Lung (tissue), 11 donors: ENCODE measurements at regions not wholly inside any gene's neighbourhood (a gene's known extent, or its start where the extent isn't known, plus 50 kb on each side); places are given as distances from the start of the nearest gene placed in this dataset.

Experiments
- ATAC-seq: fragments of 200-7000 bp; cut with Tn5 transposase; one replicate; pipeline ENCODE4 v1.9.1; 2020; ENCODE audit warnings: moderate number of reproducible peaks; ENCODE audit not compliant: insufficient read depth, low FRiP score
- DNase-seq, 3 donors: peaks; one replicate each; pipeline ENCODE4 v3.0.0-alpha.2; 2013 to 2017
- H3K27ac ChIP-seq, 2 donors: one replicate each; pipeline ENCODE4 v1.5.1; 2013; ENCODE audit warnings: mild to moderate bottlenecking in 2 of 2, moderate library complexity in 2 of 2, control low read depth in 1 of 2, inconsistent platforms in 1 of 2, low read depth in 1 of 2, low read length in 1 of 2
- H3K27me3 ChIP-seq, 3 donors: one replicate each; pipeline ENCODE4 v1.5.1; 2013; ENCODE audit warnings: low read length in 2 of 3; ENCODE audit not compliant: control insufficient read depth in 3 of 3, insufficient read depth in 3 of 3
- H3K36me3 ChIP-seq, 4 donors: one replicate each; pipeline ENCODE4 v1.5.1; 2013; ENCODE audit warnings: low read length in 4 of 4, mild to moderate bottlenecking in 1 of 4, moderate library complexity in 1 of 4; ENCODE audit not compliant: control insufficient read depth in 4 of 4, insufficient read depth in 4 of 4
- H3K4me1 ChIP-seq, 5 donors: one replicate each; pipeline ENCODE4 v1.5.1; 2013; ENCODE audit warnings: low read length in 5 of 5, mild to moderate bottlenecking in 2 of 5, moderate library complexity in 1 of 5; ENCODE audit not compliant: control insufficient read depth in 5 of 5, insufficient read depth in 5 of 5
- H3K4me3 ChIP-seq: one replicate; pipeline ENCODE4 v1.5.1; 2013; ENCODE audit warnings: mild to moderate bottlenecking, control low read depth, moderate library complexity
- H3K9ac ChIP-seq, 2 donors: one replicate each; pipeline ENCODE4 v1.5.1; 2013; ENCODE audit warnings: low read length in 2 of 2, control low read depth in 1 of 2; ENCODE audit not compliant: insufficient read depth in 1 of 2
- H3K9me3 ChIP-seq, 4 donors: one replicate each; pipeline ENCODE4 v1.5.1; 2013; ENCODE audit warnings: low read length in 3 of 4, mild to moderate bottlenecking in 1 of 4, moderate library complexity in 1 of 4; ENCODE audit not compliant: control insufficient read depth in 4 of 4, insufficient read depth in 3 of 4
- CTCF ChIP-seq: IDR thresholded peaks from 2 replicates; pipeline ENCODE4 v1.5.1; 2012; ENCODE audit warnings: mild to moderate bottlenecking; ENCODE audit errors: control extremely low read depth, extremely low read depth
- WGBS, 2 donors: extraction: QIAGEN DNeasy Blood & Tissue Kit; methylation state at CpG; one replicate each; pipeline ENCODE4 v1.1.7; 2013; 5-methylcytosine and 5-hydroxymethylcytosine counted together
- donor health status: control.
- donor health status: control.
- donor health status: Bipolar disorder and iron deficiency.
- donor health status: healthy.
- donor health status: DM: yes; HTN: yes; CAD: no.

DNA sequence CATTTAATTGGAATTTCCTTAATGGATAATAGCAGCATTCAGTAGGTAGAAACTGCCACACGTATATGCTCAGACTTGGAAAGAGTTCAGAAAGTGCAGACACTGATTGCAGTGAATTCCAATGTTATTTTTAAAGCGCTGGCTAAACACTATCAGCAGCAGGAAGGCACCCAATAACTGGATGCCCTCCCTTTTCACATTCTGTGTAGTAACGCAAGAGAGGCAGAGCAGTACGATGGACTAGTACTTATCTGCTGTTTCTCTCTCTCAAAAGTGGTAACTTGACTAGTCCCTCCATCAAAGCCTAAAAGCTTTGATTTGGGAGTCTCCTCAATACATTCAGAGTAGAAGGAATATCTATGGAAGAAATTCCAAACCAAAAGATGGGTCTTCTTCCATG is 791.0 kb downstream of the TMTC2 start:
- no peaks in the 10 kb centered on the region for H3K36me3 ChIP-seq
- H3K27ac ChIP-seq: no peak overlapping the region
- H3K4me3 ChIP-seq: no peak overlapping the region
- H3K9ac ChIP-seq: no peak overlapping the region
- ATAC-seq (no peak), DNase-seq (peak in 1 of 3 donors; percentile 22)
- H3K27me3 ChIP-seq: no peaks in the 10 kb centered on the region
- no peak for TF ChIP-seq CTCF
- no peaks in the 10 kb centered on the region for H3K9me3 ChIP-seq
- 40 to 45% methylated on average over 4 of the region's 4 CpGs for WGBS, 2 donors
- peaks cover 0 to 3% (median 0%) of the 10 kb centered on the region in 5 donors for H3K4me1 ChIP-seq

DNA sequence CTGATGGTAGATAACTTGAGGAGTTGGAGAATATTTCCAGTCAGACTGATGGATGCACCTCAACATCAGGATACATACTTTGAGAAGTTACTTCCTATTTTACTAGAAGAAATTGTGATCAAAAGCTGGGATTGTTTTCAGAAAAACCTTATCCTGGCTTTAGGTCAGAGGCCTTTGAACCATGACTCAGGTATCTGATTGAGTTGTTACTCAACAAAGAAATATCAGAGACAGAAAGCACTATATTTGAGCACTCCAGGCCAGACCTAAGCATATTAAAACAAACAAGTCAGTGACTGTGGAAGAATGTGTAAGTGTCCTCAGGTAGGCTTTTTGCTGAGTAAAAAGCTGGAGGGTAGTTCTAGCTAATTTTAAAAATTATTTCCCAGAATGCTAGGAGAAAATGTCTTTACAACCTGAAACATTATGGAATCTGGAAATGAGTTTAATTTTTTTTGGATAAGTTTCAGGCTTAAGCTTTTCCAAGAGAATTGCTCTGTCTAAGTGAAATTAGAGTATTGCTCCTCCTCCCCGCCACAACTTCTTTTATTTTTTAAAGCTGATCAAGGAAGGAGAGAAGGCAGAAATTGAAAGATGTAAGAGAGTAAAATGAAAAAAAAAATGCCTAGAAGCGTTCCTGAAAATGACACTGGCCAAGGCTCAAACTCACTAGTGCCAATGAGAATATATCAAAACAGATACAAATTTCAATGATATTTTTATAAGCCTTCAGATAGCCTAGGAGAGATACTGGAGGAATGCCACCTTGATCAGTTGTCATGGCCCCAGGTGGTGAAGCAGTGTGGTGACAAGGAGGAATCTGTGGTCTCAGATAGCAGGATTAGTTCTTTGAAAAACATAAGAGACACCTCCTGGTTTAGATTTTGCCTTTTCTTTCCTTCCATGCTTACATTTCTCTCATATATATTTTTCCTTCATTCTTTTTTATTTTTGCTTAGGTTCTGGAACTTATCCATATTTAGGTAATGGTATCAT is 790.3 kb downstream of the TMTC2 start:
- no peak for TF ChIP-seq CTCF
- H3K4me1 ChIP-seq: peaks cover 0 to 3% (median 0%) of the 10 kb centered on the region in 5 donors
- no peaks in the 10 kb centered on the region for H3K36me3 ChIP-seq
- ATAC-seq: no peak
- peaks cover 0 to 2% (median 0%) of the 10 kb centered on the region in 3 donors for H3K27me3 ChIP-seq
- H3K4me3 ChIP-seq: no peak overlapping the region
- no peak overlapping the region for H3K9ac ChIP-seq
- DNase-seq: no peak
- H3K27ac ChIP-seq: peak overlapping the region in 1 of 2 donors; percentile 33
- 80 to 92% methylated on average over 2 of the region's 2 CpGs for WGBS, 2 donors
- no peaks in the 10 kb centered on the region for H3K9me3 ChIP-seq

- no peak overlapping the region for H3K27ac ChIP-seq
- H3K9me3 ChIP-seq: no peaks in the 10 kb centered on the region
- 92 to 97% methylated on average over 1 of the region's 1 CpG for WGBS, 2 donors
- H3K4me3 ChIP-seq: no peak overlapping the region
- H3K36me3 ChIP-seq: no peaks in the 10 kb centered on the region
- no peak for TF ChIP-seq CTCF
- ATAC-seq (no peak), DNase-seq (no peak)
- H3K9ac ChIP-seq: no peak overlapping the region
- peaks cover 0 to 2% (median 0%) of the 10 kb centered on the region in 3 donors for H3K27me3 ChIP-seq
- H3K4me1 ChIP-seq: peaks cover 0 to 3% (median 0%) of the 10 kb centered on the region in 5 donors
Measured at GRCh38 chr12:83476006-83476405, 789.3 kb downstream of the TMTC2 start.
